Ovary (tissue), 7 donors: ENCODE measurements at regions not wholly inside any gene's neighbourhood (a gene's known extent, or its start where the extent isn't known, plus 50 kb on each side); places are given as distances from the start of the nearest gene placed in this dataset.

Source experiments
- DNase-seq, 5 donors: peaks; one replicate each; pipeline ENCODE4 v3.0.0-alpha.2; 2019 to 2020
- H3K27ac ChIP-seq, 2 donors: fragments of 200-600 bp; one replicate each; pipeline versions ENCODE4 v1.5.1 to v1.8.0; 2019 to 2022
- H3K27me3 ChIP-seq: fragments of 200-600 bp; one replicate; pipeline ENCODE4 v1.8.0; 2022
- H3K36me3 ChIP-seq: fragments of 200-600 bp; sonication (generic); one replicate; pipeline ENCODE4 v1.5.1; 2019
- H3K4me1 ChIP-seq: one replicate; pipeline ENCODE4 v1.8.1; 2013; ENCODE audit warnings: mild to moderate bottlenecking, moderate library complexity; ENCODE audit not compliant: insufficient read depth
- H3K4me3 ChIP-seq: fragments of 200-600 bp; sonication (generic); one replicate; pipeline ENCODE4 v1.5.1; 2017
- H3K9me3 ChIP-seq, 2 donors: fragments of 200-600 bp in 1 of 2; sonication (generic) in 1 of 2; one replicate each; pipeline versions ENCODE4 v1.5.1 to v1.8.1; 2013 to 2019; ENCODE audit warnings: mild to moderate bottlenecking in 1 of 2, moderate library complexity in 1 of 2
- CTCF ChIP-seq, 3 donors: fragments of 450-650 bp in 2 of 3; fragments of 200-600 bp in 1 of 3; IDR thresholded peaks; one replicate each; pipeline versions ENCODE4 v1.5.1 to v1.8.0; 2016 to 2022; ENCODE audit warnings: antibody characterized with exemption in 3 of 3, mild to moderate bottlenecking in 1 of 3
- EP300 ChIP-seq: sonication (generic); formaldehyde crosslinking; IDR thresholded peaks from one replicate; pipeline ENCODE4 v1.6.1; 2017; ENCODE audit warnings: antibody characterized with exemption
- POLR2A ChIP-seq: fragments of 450-650 bp; IDR thresholded peaks from one replicate; pipeline ENCODE4 v1.6.1; 2017; ENCODE audit warnings: antibody characterized with exemption, mild to moderate bottlenecking, moderate library complexity
- WGBS, 3 donors: extraction: QIAGEN DNeasy Blood & Tissue Kit in 1 of 3; methylation state at CpG; one replicate each; pipeline versions ENCODE4 v1.1.5 to v1.1.7; 2013 to 2017; 5-methylcytosine and 5-hydroxymethylcytosine counted together
- intact Hi-C, 4 donors: fragments of 100-400 bp; cut with DNase I; formaldehyde crosslinking; loops; one replicate each; pipeline versions ENCODE4 v1.11.0 to v1.15.1; 2022 to 2023
- donor health status: DM: no; HTN: no; CAD: no; lungs with moderate emphysema.
- donor health status: DM: no; HTN: no; CAD: no.
- donor health status: Bipolar disorder and iron deficiency.
- donor health status: DM: no; HTN: no; CAD: no.
- donor health status: DM: yes; HTN: yes; CAD: no.

DNA sequence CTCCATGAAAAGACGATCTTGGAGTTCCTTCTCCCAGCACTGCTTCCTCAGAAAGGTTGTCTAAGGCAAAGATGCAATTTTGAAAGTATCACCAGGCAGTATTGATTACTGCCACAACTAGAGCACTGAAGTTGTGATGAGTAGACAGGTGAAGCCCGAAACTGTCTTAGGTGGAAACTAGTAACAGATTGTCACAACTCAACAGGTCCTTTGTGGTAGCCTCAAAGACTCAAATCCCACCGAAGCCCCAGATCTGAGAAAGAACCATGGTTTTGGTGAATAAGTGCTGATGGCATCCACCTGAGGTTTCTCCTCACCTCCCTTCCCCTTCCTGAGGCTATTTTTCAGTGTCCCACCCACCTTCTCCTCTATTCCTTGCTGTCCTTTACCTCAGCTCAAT is 248.0 kb downstream of the DSEL start:
- 85 to 92% (median 88%) methylated on average over 3 of the region's 3 CpGs for WGBS, 3 donors

DNA sequence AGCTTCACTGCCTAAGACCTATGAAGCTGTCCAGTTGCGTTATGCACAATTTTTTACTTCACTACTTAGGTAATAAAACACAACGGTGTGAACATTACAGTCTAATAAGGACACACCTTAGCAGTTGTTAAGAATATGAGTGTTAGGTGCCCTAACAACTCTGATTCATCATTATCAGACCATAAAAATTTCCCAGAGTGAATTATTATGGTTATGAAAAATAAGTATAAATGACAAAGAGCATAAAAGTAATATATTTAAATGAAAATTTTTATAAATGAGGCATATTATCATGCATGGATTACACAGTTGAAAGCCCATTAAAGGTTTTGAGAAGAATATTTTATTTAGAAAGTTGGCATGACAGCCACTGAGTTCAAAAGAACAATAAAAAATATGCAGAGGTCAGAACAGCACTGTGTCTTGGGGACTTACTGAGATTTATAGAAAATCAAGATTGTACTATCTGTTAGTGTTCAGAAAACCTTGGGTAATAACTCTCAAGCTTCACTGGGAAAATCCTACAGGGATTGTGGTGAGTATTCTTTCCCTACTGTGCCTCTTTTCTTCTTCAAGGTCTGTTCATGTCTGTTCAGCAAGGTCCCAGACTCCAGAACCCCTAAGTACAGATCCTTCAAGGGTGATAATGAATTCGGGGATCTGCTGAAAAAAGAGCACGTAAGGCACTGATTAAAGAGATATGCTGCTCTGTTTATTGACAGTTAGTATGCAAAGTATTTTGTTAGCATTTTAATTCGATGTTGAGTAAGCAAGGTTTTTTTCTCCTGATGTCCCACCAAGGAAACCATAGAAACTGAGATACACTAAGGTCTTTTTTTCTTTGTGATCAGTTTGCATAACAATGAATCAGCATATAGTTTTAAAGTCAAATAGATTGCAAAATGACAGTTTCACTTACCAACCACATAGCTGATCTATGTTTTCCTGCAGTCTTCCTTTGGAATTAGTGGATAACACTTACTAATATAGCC is 250.0 kb downstream of the DSEL start:
- Histone ChIP-seq H3K27me3 (no peaks in the 10 kb centered on the region), H3K4me1 (no peaks in the 10 kb centered on the region), H3K36me3 (no peaks in the 10 kb centered on the region), H3K27ac (no peak overlapping the region), H3K4me3 (no peak overlapping the region), H3K9me3 (no peaks in the 10 kb centered on the region)
- TF ChIP-seq POLR2A (no peak), EP300 (no peak)
- intact Hi-C loops = no loop called here
- 49 to 57% (median 57%) methylated on average over 5 of the region's 5 CpGs for WGBS, 3 donors
- no peak for DNase-seq

More for the DNA sequence above, 248.0 kb downstream of the DSEL start:
- intact Hi-C loops = no loop called here
- H3K4me3 ChIP-seq = no peak overlapping the region
- TF ChIP-seq CTCF (IDR thresholded peaks at IDR 0.05) = no peak
- no peak for TF ChIP-seq EP300
- H3K27me3 ChIP-seq = no peaks in the 10 kb centered on the region
- no peaks in the 10 kb centered on the region for H3K36me3 ChIP-seq
- no peak for DNase-seq
- no peaks in the 10 kb centered on the region for H3K4me1 ChIP-seq
- no peaks in the 10 kb centered on the region for H3K9me3 ChIP-seq
- H3K27ac ChIP-seq = no peak overlapping the region

DNA sequence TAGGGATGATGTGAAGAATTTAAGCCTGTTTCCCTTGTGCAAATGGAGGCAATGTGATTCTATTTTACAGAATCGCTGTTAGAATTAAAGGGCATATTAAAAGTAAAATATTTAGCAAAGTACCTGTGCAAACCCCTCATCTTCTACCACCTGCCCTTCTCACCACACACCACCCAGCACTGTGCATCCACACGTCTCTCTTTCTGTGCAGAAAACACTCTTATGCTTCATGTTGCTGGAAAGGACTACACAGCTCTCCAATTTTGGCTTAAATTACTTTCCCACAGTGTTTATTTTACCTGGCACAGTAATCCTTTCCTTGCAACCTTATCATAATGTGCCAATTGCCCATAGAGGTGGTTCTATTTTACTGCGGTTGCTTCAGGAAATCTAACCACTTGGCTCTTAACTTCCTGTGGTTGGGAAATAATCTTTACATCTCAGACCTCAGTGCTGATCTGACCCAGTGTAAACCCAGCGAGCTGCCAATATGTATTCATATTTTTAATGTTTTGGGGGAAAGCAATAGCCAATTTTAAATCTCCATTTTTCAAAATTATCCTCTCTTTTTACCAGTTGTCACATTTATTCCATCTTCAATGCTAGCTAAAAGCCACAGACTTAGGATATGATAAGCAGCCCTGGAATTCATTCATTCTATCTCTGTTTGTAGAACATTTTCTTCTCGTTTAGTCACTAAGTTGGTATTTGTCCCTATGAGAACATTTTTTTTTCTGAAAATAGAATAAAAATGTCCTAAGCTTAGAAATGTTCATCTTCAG is 250.9 kb downstream of the DSEL start:
- Histone ChIP-seq H3K4me1 (no peaks in the 10 kb centered on the region), H3K27ac (no peak overlapping the region), H3K9me3 (no peaks in the 10 kb centered on the region), H3K4me3 (no peak overlapping the region), H3K36me3 (no peaks in the 10 kb centered on the region), H3K27me3 (no peaks in the 10 kb centered on the region)
- intact Hi-C loops = no loop called here
- TF ChIP-seq CTCF (IDR thresholded peaks at IDR 0.05) = no peak
- no peak for TF ChIP-seq POLR2A
- TF ChIP-seq EP300 = no peak
- 54 to 65% (median 60%) methylated on average over 5 of the region's 5 CpGs for WGBS, 3 donors
- no peak for DNase-seq

GRCh38 chr18:67261931-67262552 is 254.5 kb downstream of the DSEL start:
- intact Hi-C loops = no loop called here
- no peak overlapping the region for H3K4me3 ChIP-seq
- H3K27ac ChIP-seq = no peak overlapping the region
- no peak for DNase-seq
- H3K9me3 ChIP-seq = no peaks in the 10 kb centered on the region
- H3K36me3 ChIP-seq = no peaks in the 10 kb centered on the region
- WGBS, 3 donors = 85 to 93% (median 91%) methylated on average over 3 of the region's 3 CpGs
- H3K4me1 ChIP-seq = no peaks in the 10 kb centered on the region
- TF ChIP-seq EP300 = no peak
- TF ChIP-seq CTCF (IDR thresholded peaks at IDR 0.05) = no peak
- TF ChIP-seq POLR2A = no peak
- no peaks in the 10 kb centered on the region for H3K27me3 ChIP-seq
